Activated CD4-positive, alpha-beta T cell treated with anti-CD3 and anti-CD28 coated beads, Interleukin-2, amount 10 ng/mL, durations not matched to agents 24 days and 14 days (primary cell): ENCODE measurements at regions not wholly inside any gene's neighbourhood (a gene's known extent, or its start where the extent isn't known, plus 50 kb on each side); places are given as distances from the start of the nearest gene placed in this dataset.
"Not testable (repeated sequence)": the region's sequence is repeated elsewhere in the genome, so short reads cannot be mapped to it uniquely, and the experiment has no call there.

Source experiments
- DNase-seq: peaks from one replicate; pipeline ENCODE4 v3.0.0; 2022
- H3K27ac Mint-ChIP-seq: one replicate; pipeline ENCODE4 v1.8.0; 2022; ENCODE audit warnings: mild to moderate bottlenecking, mixed read lengths
- H3K27me3 Mint-ChIP-seq: one replicate; pipeline ENCODE4 v1.8.0; 2022; ENCODE audit warnings: mixed read lengths
- H3K36me3 Mint-ChIP-seq: one replicate; pipeline ENCODE4 v1.8.0; 2022; ENCODE audit warnings: low read depth, mild to moderate bottlenecking, mixed read lengths
- H3K4me1 Mint-ChIP-seq: one replicate; pipeline ENCODE4 v1.8.0; 2021; ENCODE audit warnings: mixed read lengths
- H3K4me3 Mint-ChIP-seq: one replicate; pipeline ENCODE4 v1.8.0; 2022; ENCODE audit warnings: mild to moderate bottlenecking, moderate library complexity, mixed read lengths
- H3K9me3 Mint-ChIP-seq: one replicate; pipeline ENCODE4 v1.8.0; 2021; ENCODE audit warnings: mixed read lengths
- intact Hi-C: fragments of 100-400 bp; cut with micrococcal nuclease; formaldehyde crosslinking; loops from one replicate; pipeline ENCODE4 v1.15.1; 2023

- Mint-ChIP-seq H3K9me3 (peaks cover 9% of the 10 kb centered on the region), H3K4me3 (no peak overlapping the region), H3K27me3 (no peaks in the 10 kb centered on the region), H3K36me3 (peaks cover 2% of the 10 kb centered on the region), H3K27ac (no peak overlapping the region), H3K4me1 (peaks cover 29% of the 10 kb centered on the region)
- DNase-seq: no peak
- intact Hi-C loops: loop anchor here (10.0 kb wide), 1 partner anchor 91 kb away; no protein-coding TSS in a partner anchor
Observed at GRCh38 chr11:104795501-104796213, 102.6 kb downstream of the CASP12 start.

- intact Hi-C loops: loop anchor here (10.0 kb wide), 1 partner anchor 88 kb away; no protein-coding TSS in a partner anchor
- H3K9me3 Mint-ChIP-seq: peaks cover 8% of the 10 kb centered on the region
- H3K27me3 Mint-ChIP-seq: no peaks in the 10 kb centered on the region
- DNase-seq: no peak
- H3K4me3 Mint-ChIP-seq: no peak overlapping the region
- no peak overlapping the region for H3K27ac Mint-ChIP-seq
- peaks cover 2% of the 10 kb centered on the region for H3K36me3 Mint-ChIP-seq
- H3K4me1 Mint-ChIP-seq: peaks cover 11% of the 10 kb centered on the region
Observed at GRCh38 chr11:104792861-104793260, 105.4 kb downstream of the CASP12 start.

GRCh38 chr11:104791896-104792295, 106.4 kb downstream of the CASP12 start:
- no peak overlapping the region for H3K4me3 Mint-ChIP-seq
- H3K27me3 Mint-ChIP-seq: no peaks in the 10 kb centered on the region
- intact Hi-C loops: loop anchor here (10.0 kb wide), 1 partner anchor 87 kb away; no protein-coding TSS in a partner anchor
- H3K9me3 Mint-ChIP-seq: no peaks in the 10 kb centered on the region
- peaks cover 5% of the 10 kb centered on the region for H3K4me1 Mint-ChIP-seq
- H3K36me3 Mint-ChIP-seq: no peaks in the 10 kb centered on the region
- DNase-seq: no peak
- no peak overlapping the region for H3K27ac Mint-ChIP-seq

GRCh38 chr11:104784684-104785460, 113.4 kb downstream of the CASP12 start:
- no peaks in the 10 kb centered on the region for H3K27me3 Mint-ChIP-seq
- H3K27ac Mint-ChIP-seq: no peak overlapping the region
- H3K4me1 Mint-ChIP-seq: no peaks in the 10 kb centered on the region
- intact Hi-C loops: no loop called here
- DNase-seq: no peak
- no peak overlapping the region for H3K4me3 Mint-ChIP-seq
- peaks cover 4% of the 10 kb centered on the region for H3K9me3 Mint-ChIP-seq
- H3K36me3 Mint-ChIP-seq: no peaks in the 10 kb centered on the region

- Mint-ChIP-seq H3K27ac (no peak overlapping the region), H3K4me3 (no peak overlapping the region), H3K27me3 (no peaks in the 10 kb centered on the region), H3K4me1 (no peaks in the 10 kb centered on the region), H3K36me3 (no peaks in the 10 kb centered on the region), H3K9me3 (peaks cover 4% of the 10 kb centered on the region)
- no peak for DNase-seq
- intact Hi-C loops: no loop called here
Observed at GRCh38 chr11:104783241-104783640, 115.0 kb downstream of the CASP12 start.

- no peak overlapping the region for H3K27ac Mint-ChIP-seq
- H3K27me3 Mint-ChIP-seq: no peaks in the 10 kb centered on the region
- H3K4me3 Mint-ChIP-seq: no peak overlapping the region
- H3K36me3 Mint-ChIP-seq: no peaks in the 10 kb centered on the region
- peaks cover 4% of the 10 kb centered on the region for H3K9me3 Mint-ChIP-seq
- intact Hi-C loops: no loop called here
- H3K4me1 Mint-ChIP-seq: no peaks in the 10 kb centered on the region
- DNase-seq: no peak
Observed at GRCh38 chr11:104782377-104782754, 115.9 kb downstream of the CASP12 start.

- Mint-ChIP-seq H3K36me3 (no peaks in the 10 kb centered on the region), H3K9me3 (peaks cover 4% of the 10 kb centered on the region), H3K4me1 (no peaks in the 10 kb centered on the region), H3K27me3 (no peaks in the 10 kb centered on the region), H3K4me3 (no peak overlapping the region), H3K27ac (no peak overlapping the region)
- no peak for DNase-seq
- intact Hi-C loops: no loop called here
Observed at GRCh38 chr11:104781719-104782376, 116.4 kb downstream of the CASP12 start.

- Mint-ChIP-seq H3K4me1 (no peaks in the 10 kb centered on the region), H3K36me3 (no peaks in the 10 kb centered on the region), H3K9me3 (peaks cover 4% of the 10 kb centered on the region), H3K27me3 (no peaks in the 10 kb centered on the region), H3K4me3 (no peak overlapping the region), H3K27ac (no peak overlapping the region)
- intact Hi-C loops: no loop called here
- no peak for DNase-seq
Observed at GRCh38 chr11:104781037-104781436, 117.2 kb downstream of the CASP12 start.

- intact Hi-C loops: no loop called here
- Mint-ChIP-seq H3K36me3 (peaks cover 2% of the 10 kb centered on the region), H3K4me1 (peaks cover 12% of the 10 kb centered on the region), H3K4me3 (no peak overlapping the region), H3K27me3 (no peaks in the 10 kb centered on the region), H3K9me3 (peaks cover under 1% of the 10 kb centered on the region), H3K27ac (no peak overlapping the region)
- no peak for DNase-seq
Observed at GRCh38 chr11:104776501-104777170, 121.6 kb downstream of the CASP12 start.

GRCh38 chr11:104774578-104774977, 123.7 kb downstream of the CASP12 start:
- H3K4me1 Mint-ChIP-seq: peaks cover 14% of the 10 kb centered on the region
- no peak for DNase-seq
- H3K27me3 Mint-ChIP-seq: no peaks in the 10 kb centered on the region
- peaks cover 4% of the 10 kb centered on the region for H3K36me3 Mint-ChIP-seq
- peaks cover 4% of the 10 kb centered on the region for H3K9me3 Mint-ChIP-seq
- no peak overlapping the region for H3K4me3 Mint-ChIP-seq
- H3K27ac Mint-ChIP-seq: no peak overlapping the region
- intact Hi-C loops: no loop called here

GRCh38 chr11:104772806-104773241, 125.4 kb downstream of the CASP12 start:
- Mint-ChIP-seq H3K27ac (no peak overlapping the region), H3K27me3 (no peaks in the 10 kb centered on the region), H3K4me3 (no peak overlapping the region), H3K9me3 (peaks cover 15% of the 10 kb centered on the region), H3K4me1 (peaks cover 14% of the 10 kb centered on the region), H3K36me3 (peaks cover 4% of the 10 kb centered on the region)
- intact Hi-C loops: no loop called here
- DNase-seq: no peak

GRCh38 chr11:104771763-104772162, 126.5 kb downstream of the CASP12 start:
- Mint-ChIP-seq H3K9me3 (peaks cover 17% of the 10 kb centered on the region), H3K27me3 (no peaks in the 10 kb centered on the region), H3K4me1 (peaks cover 14% of the 10 kb centered on the region), H3K4me3 (no peak overlapping the region), H3K36me3 (peaks cover 4% of the 10 kb centered on the region), H3K27ac (no peak overlapping the region)
- intact Hi-C loops: no loop called here
- DNase-seq: no peak

- intact Hi-C loops, H3K27me3 Mint-ChIP-seq, DNase-seq, H3K36me3 Mint-ChIP-seq, H3K4me3 Mint-ChIP-seq, H3K27ac Mint-ChIP-seq: not testable (repeated sequence)
- peaks cover 17% of the 10 kb centered on the region for H3K9me3 Mint-ChIP-seq
- H3K4me1 Mint-ChIP-seq: peaks cover 14% of the 10 kb centered on the region
Observed at GRCh38 chr11:104771046-104771445, 127.2 kb downstream of the CASP12 start.
